Neural cell (in vitro differentiated cells): ENCODE measurements at regions not wholly inside any gene's neighbourhood (a gene's known extent, or its start where the extent isn't known, plus 50 kb on each side); places are given as distances from the start of the nearest gene placed in this dataset.

Experiments
- H2AFZ ChIP-seq: fragments of 200-600, 300-800 bp; sonication (generic), shearing (Covaris generic); 2 replicates; pipeline ENCODE4 v1.6.0; 2014; ENCODE audit warnings: low read depth, mild to moderate bottlenecking, antibody characterized with exemption, low read length, moderate library complexity
- H3F3A ChIP-seq: fragments of 200-600 bp; shearing (Covaris generic); 2 replicates; pipeline ENCODE4 v1.6.1; 2016; ENCODE audit warnings: mild to moderate bottlenecking, moderate library complexity, mixed read lengths, antibody characterized with exemption, low read length; ENCODE audit not compliant: insufficient read depth, poor library complexity, severe bottlenecking
- H3K27ac ChIP-seq: fragments of 200-600, 300-800 bp; sonication (generic), shearing (Covaris generic); 2 replicates; pipeline ENCODE4 v1.5.1; 2014; ENCODE audit warnings: mild to moderate bottlenecking, low read length, moderate library complexity
- H3K27me3 ChIP-seq: fragments of 300-800, 200-600 bp; sonication (generic), shearing (Covaris generic); 2 replicates; pipeline ENCODE4 v1.6.0; 2014; ENCODE audit warnings: mild to moderate bottlenecking, low read depth, low read length, moderate library complexity; ENCODE audit not compliant: insufficient read depth
- H3K36me3 ChIP-seq: fragments of 300-800, 200-600 bp; sonication (generic), shearing (Covaris generic); 2 replicates; pipeline ENCODE4 v1.5.1; 2014; ENCODE audit warnings: mild to moderate bottlenecking, antibody characterized with exemption, low read length, moderate library complexity; ENCODE audit not compliant: insufficient read depth
- H3K4me2 ChIP-seq: fragments of 300-800, 200-600 bp; sonication (generic), shearing (Covaris generic); 2 replicates; pipeline ENCODE4 v1.6.0; 2014; ENCODE audit warnings: mild to moderate bottlenecking, low read length
- H3K4me3 ChIP-seq: fragments of 300-800, 200-600 bp; sonication (generic), shearing (Covaris generic); 2 replicates; pipeline ENCODE4 v1.5.1; 2014; ENCODE audit warnings: mild to moderate bottlenecking, low read length, moderate library complexity
- H3K79me2 ChIP-seq: fragments of 200-600 bp; shearing (Covaris generic); replicated peaks from 2 replicates; pipeline ENCODE4 v1.6.0; 2014; ENCODE audit warnings: mild to moderate bottlenecking, low read length, moderate library complexity; ENCODE audit not compliant: insufficient read depth
- H3K9ac ChIP-seq: fragments of 300-800, 200-600 bp; sonication (generic), shearing (Covaris generic); 2 replicates; pipeline ENCODE4 v1.6.1; 2016; ENCODE audit warnings: mild to moderate bottlenecking, low read length, mixed read lengths
- H3K9me2 ChIP-seq: fragments of 200-600 bp; shearing (Covaris generic); 2 replicates; pipeline ENCODE4 v1.6.1; 2016; ENCODE audit warnings: mild to moderate bottlenecking, low read length, mixed read lengths; ENCODE audit not compliant: insufficient read depth
- H3K9me3 ChIP-seq: fragments of 200-600, 300-800 bp; sonication (generic), shearing (Covaris generic); 2 replicates; pipeline ENCODE4 v1.6.1; 2016; ENCODE audit warnings: mild to moderate bottlenecking, mixed run types, low read length, moderate library complexity, mixed read lengths
- H4K20me1 ChIP-seq: fragments of 200-600 bp; shearing (Covaris generic); 2 replicates; pipeline ENCODE4 v1.6.1; 2016; ENCODE audit warnings: mild to moderate bottlenecking, mixed run types; ENCODE audit not compliant: insufficient read depth
- CTCF ChIP-seq: fragments of 450-650 bp; IDR thresholded peaks from 2 replicates; pipeline ENCODE4 v1.5.1; 2014; ENCODE audit warnings: antibody characterized with exemption, mild to moderate bottlenecking, moderate library complexity; ENCODE audit not compliant: poor library complexity, severe bottlenecking
- EP300 ChIP-seq: fragments of 450-650 bp; conservative IDR thresholded peaks from 2 replicates; pipeline ENCODE4 v1.6.1; 2014; ENCODE audit warnings: antibody characterized with exemption, mild to moderate bottlenecking, moderate library complexity; ENCODE audit not compliant: poor library complexity, severe bottlenecking
- EZH2 ChIP-seq: fragments of 200-600, 300-800 bp; shearing (Covaris generic), sonication (generic); IDR thresholded peaks from 2 replicates; pipeline ENCODE4 v1.6.1; 2014; ENCODE audit warnings: antibody characterized with exemption, low read length, borderline replicate concordance, mild to moderate bottlenecking; ENCODE audit not compliant: insufficient read depth, poor library complexity, severe bottlenecking
- MXI1 ChIP-seq: fragments of 450-650 bp; conservative IDR thresholded peaks from 2 replicates; pipeline ENCODE4 v1.6.1; 2014; ENCODE audit warnings: antibody characterized with exemption, mild to moderate bottlenecking; ENCODE audit not compliant: poor library complexity, severe bottlenecking
- POLR2AphosphoS5 ChIP-seq: IDR thresholded peaks from 2 replicates; pipeline ENCODE4 v1.6.1; 2012
- RAD21 ChIP-seq: fragments of 450-650 bp; conservative IDR thresholded peaks from 2 replicates; pipeline ENCODE4 v1.6.1; 2014; ENCODE audit warnings: antibody characterized with exemption, mild to moderate bottlenecking, moderate library complexity
- REST ChIP-seq: IDR thresholded peaks from 2 replicates; pipeline ENCODE4 v1.6.1; 2012; ENCODE audit warnings: borderline replicate concordance
- SMC3 ChIP-seq: fragments of 450-650 bp; conservative IDR thresholded peaks from 2 replicates; pipeline ENCODE4 v1.6.1; 2014; ENCODE audit warnings: antibody characterized with exemption, mild to moderate bottlenecking, moderate library complexity; ENCODE audit not compliant: poor library complexity
- TAF1 ChIP-seq: IDR thresholded peaks from 2 replicates; pipeline ENCODE4 v1.6.1; 2012; ENCODE audit warnings: low read depth

DNA sequence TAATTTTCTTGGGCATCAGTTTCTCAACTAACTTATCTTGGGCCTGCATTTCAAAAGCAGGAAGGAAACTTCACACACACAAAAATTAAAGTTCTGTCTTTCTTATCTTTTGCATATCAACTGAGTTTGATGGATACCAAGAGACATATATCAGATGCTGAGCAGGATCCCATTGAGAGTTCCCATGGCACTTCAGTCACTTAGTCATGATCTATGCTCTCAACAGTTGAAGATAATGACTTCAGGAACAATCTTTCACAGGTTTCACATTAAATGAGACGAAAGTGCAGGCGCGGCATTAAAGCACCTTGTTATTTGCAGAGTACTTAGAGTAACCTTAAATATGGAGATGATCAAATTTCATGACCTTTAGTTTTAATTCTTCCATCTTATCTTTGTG is 2139.8 kb upstream of the CELF4 start:
- Histone ChIP-seq H3K4me3 (no peak overlapping the region), H3K27ac (peak overlapping the region; percentile 40), H3F3A (no peaks in the 10 kb centered on the region)

GRCh38 chr18:39702888-39703287 is 2137.3 kb upstream of the CELF4 start:
- H3K4me3 ChIP-seq = no peak overlapping the region
- TF ChIP-seq REST (no peak), POLR2AphosphoS5 (no peak), CTCF (no peak), MXI1 (no peak), EP300 (no peak), TAF1 (no peak), SMC3 (no peak)

More for the DNA sequence above, 2139.8 kb upstream of the CELF4 start:
- H2AFZ ChIP-seq = no peak overlapping the region
- H4K20me1 ChIP-seq = no peaks in the 10 kb centered on the region
- H3K79me2 ChIP-seq = no peaks in the 10 kb centered on the region
- TF ChIP-seq EP300 = peak; percentile 79
- TF ChIP-seq TAF1 = no peak
- TF ChIP-seq POLR2AphosphoS5 = peak; percentile 44
- no peak for TF ChIP-seq CTCF
- no peak for TF ChIP-seq EZH2
- TF ChIP-seq MXI1 = no peak
- no peak for TF ChIP-seq SMC3
- peak; percentile 23 for TF ChIP-seq REST
- TF ChIP-seq RAD21 = no peak
- H3K9ac ChIP-seq = no peak overlapping the region
- no peaks in the 10 kb centered on the region for H3K9me3 ChIP-seq
- no peaks in the 10 kb centered on the region for H3K27me3 ChIP-seq
- no peaks in the 10 kb centered on the region for H3K36me3 ChIP-seq
- H3K9me2 ChIP-seq = no peaks in the 10 kb centered on the region
- H3K4me2 ChIP-seq = no peak overlapping the region

More at GRCh38 chr18:39702888-39703287, 2137.3 kb upstream of the CELF4 start:
- Histone ChIP-seq H4K20me1 (no peaks in the 10 kb centered on the region), H3K4me2 (no peak overlapping the region), H3K36me3 (no peaks in the 10 kb centered on the region), H3K27ac (no peak overlapping the region), H3K9me2 (no peaks in the 10 kb centered on the region), H2AFZ (no peak overlapping the region), H3K9me3 (no peaks in the 10 kb centered on the region), H3K79me2 (no peaks in the 10 kb centered on the region), H3K27me3 (no peaks in the 10 kb centered on the region), H3F3A (no peaks in the 10 kb centered on the region), H3K9ac (no peak overlapping the region)
